ENCODE measurements at regions not wholly inside any gene's neighbourhood (a gene's known extent, or its start where the extent isn't known, plus 50 kb on each side); places are given as distances from the start of the nearest gene placed in this dataset.

DNA sequence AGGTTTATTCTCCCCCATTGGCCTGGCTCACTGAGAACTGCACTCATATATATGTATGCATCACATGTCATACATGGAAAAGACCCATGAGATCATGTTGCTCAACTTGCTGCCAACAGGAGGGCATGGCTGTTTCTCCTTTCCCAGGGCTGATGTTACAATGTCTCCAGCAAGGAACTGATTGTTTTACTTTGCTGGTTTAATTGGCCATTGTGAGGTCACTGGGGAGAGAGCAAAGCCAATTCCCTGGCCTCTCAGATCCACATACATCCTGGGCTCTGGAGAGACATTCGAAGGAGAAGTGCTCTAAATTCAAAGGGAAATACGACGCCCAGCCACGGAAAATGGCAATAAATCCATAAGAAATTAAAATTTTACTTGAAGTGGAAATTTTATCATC lies 287.8 kb downstream of the WDR11 start:
- TF ChIP-seq CTCF (IDR thresholded peaks at IDR 0.05; ENCODE audit: insufficient read depth, low read length, poor library complexity, severe bottlenecking): no peak
- no peak for TF ChIP-seq EZH2phosphoT487 (conservative IDR thresholded peaks at IDR 0.05; ENCODE audit: low read length)
